Tibial artery (tissue), 4 donors: ENCODE measurements at regions not wholly inside any gene's neighbourhood (a gene's known extent, or its start where the extent isn't known, plus 50 kb on each side); places are given as distances from the start of the nearest gene placed in this dataset.

Source experiments
- DNase-seq, 2 donors: peaks; one replicate each; pipeline ENCODE4 v3.0.0-alpha.2; 2019
- H3K27ac ChIP-seq, 2 donors: fragments of 200-600 bp; sonication (generic) in 1 of 2; 1 replicate in 1 of 2; 2 replicates in 1 of 2; pipeline ENCODE4 v1.5.1; 2018 to 2019; ENCODE audit warnings: mild to moderate bottlenecking in 1 of 2
- H3K27me3 ChIP-seq, 2 donors: fragments of 200-600 bp; sonication (generic) in 1 of 2; one replicate each; pipeline versions ENCODE4 v1.5.1 to v1.6.0; 2016 to 2019
- H3K36me3 ChIP-seq, 3 donors: fragments of 200-600 bp; sonication (generic) in 2 of 3; one replicate each; pipeline ENCODE4 v1.5.1; 2016 to 2019; ENCODE audit warnings: mild to moderate bottlenecking in 2 of 3
- H3K4me1 ChIP-seq, 4 donors: fragments of 200-600 bp; sonication (generic) in 2 of 4; 1 replicate in 3 of 4; 2 replicates in 1 of 4; pipeline ENCODE4 v1.5.1; 2016 to 2019
- H3K4me3 ChIP-seq, 2 donors: fragments of 200-600 bp; sonication (generic) in 1 of 2; 1 replicate in 1 of 2; 2 replicates in 1 of 2; pipeline ENCODE4 v1.5.1; 2018 to 2019; ENCODE audit warnings: mild to moderate bottlenecking in 2 of 2
- H3K9me3 ChIP-seq, 3 donors: fragments of 200-600 bp; sonication (generic) in 1 of 3; one replicate each; pipeline ENCODE4 v1.5.1; 2016 to 2019
- intact Hi-C: fragments of 100-400 bp; cut with DNase I; formaldehyde crosslinking; loops from one replicate; pipeline ENCODE4 v1.15.0; 2023; ENCODE audit warnings: low total_unique reads
- TF ChIP-seq, protein P1 (sequence below), 2 experiments: fragments of 200-600 bp in 1 of 2; fragments of 450-650 bp in 1 of 2; IDR thresholded peaks; one replicate each; pipeline ENCODE4 v1.5.1; 2017 to 2019; ENCODE audit warnings: antibody characterized with exemption in 2 of 2, mild to moderate bottlenecking in 1 of 2, moderate library complexity in 1 of 2

DNA sequence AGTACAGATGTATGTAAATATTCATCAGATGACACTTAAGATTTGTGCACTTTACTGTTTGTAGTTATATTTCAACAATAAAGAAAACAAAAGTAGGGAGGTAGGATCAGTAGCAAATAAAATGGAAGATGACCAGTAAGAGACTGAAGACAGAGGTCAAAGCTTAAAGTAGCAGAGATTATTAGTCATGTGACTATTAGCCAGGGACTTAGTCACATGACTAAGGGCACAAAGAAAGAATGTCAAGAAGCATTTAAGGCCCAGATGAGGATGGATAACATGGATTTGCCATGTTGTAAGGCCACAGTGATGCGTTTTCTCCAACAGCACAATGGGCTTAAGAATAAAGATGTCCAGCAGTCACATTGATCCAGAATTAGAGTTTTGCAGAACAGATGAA lies 479.6 kb downstream of the BCOR start:
- Histone ChIP-seq H3K27me3 (no peaks in the 10 kb centered on the region), H3K4me3 (no peak overlapping the region), H3K4me1 (peaks cover 0 to 17% (median 14%) of the 10 kb centered on the region in 4 donors), H3K27ac (no peak overlapping the region), H3K36me3 (no peaks in the 10 kb centered on the region), H3K9me3 (no peaks in the 10 kb centered on the region)
- TF ChIP-seq, protein P1, sequence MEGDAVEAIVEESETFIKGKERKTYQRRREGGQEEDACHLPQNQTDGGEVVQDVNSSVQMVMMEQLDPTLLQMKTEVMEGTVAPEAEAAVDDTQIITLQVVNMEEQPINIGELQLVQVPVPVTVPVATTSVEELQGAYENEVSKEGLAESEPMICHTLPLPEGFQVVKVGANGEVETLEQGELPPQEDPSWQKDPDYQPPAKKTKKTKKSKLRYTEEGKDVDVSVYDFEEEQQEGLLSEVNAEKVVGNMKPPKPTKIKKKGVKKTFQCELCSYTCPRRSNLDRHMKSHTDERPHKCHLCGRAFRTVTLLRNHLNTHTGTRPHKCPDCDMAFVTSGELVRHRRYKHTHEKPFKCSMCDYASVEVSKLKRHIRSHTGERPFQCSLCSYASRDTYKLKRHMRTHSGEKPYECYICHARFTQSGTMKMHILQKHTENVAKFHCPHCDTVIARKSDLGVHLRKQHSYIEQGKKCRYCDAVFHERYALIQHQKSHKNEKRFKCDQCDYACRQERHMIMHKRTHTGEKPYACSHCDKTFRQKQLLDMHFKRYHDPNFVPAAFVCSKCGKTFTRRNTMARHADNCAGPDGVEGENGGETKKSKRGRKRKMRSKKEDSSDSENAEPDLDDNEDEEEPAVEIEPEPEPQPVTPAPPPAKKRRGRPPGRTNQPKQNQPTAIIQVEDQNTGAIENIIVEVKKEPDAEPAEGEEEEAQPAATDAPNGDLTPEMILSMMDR (IDR thresholded peaks at IDR 0.05) = no peak
- no peak for DNase-seq
- intact Hi-C loops = no loop called here

DNA sequence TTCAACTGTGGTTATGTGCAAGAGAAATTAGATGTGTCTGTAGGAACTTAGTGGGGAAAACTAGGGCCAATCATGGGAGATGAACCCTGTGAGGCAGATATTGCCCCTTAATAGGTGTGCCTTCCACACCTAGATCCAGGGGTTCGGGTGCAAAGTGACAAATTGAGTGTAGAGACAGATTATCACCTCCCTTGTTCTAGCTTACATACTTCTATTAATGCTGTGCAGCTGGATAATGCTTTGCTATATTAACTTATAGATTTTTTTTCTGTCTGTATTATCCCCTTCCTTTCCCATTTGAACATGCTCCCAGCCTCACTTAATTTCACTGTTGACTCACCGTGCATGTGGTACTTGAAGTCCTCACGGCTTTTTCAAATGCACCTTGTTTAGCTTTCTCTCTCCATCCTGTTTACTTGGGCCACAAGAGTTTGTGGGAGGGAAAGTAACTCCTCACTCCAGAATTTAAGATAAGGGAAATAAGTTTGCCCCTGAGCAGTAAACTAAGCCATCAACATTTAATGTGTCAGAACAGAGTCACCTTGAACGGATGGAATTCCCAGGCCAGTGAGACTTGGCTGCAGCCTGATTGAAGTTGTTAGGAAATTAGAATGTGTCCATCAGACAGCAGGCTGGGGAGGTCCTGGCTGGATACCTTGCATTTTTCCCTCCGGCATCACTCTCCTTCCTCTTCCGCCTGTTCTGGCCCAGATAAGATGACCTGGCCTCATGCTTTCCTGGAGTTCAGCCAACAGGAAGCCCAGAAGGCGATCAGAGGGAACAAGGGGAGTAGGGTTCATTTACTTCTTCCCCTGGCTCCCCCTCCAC lies 478.4 kb downstream of the BCOR start:
- no peak for DNase-seq
- Histone ChIP-seq H3K27ac (no peak overlapping the region), H3K36me3 (no peaks in the 10 kb centered on the region), H3K9me3 (peaks cover 0 to 8% (median 0%) of the 10 kb centered on the region in 3 donors), H3K4me1 (peaks cover 0 to 5% (median 3%) of the 10 kb centered on the region in 4 donors), H3K27me3 (no peaks in the 10 kb centered on the region), H3K4me3 (no peak overlapping the region)
- TF ChIP-seq, protein P1 (IDR thresholded peaks at IDR 0.05) = no peak
- intact Hi-C loops = no loop called here

DNA sequence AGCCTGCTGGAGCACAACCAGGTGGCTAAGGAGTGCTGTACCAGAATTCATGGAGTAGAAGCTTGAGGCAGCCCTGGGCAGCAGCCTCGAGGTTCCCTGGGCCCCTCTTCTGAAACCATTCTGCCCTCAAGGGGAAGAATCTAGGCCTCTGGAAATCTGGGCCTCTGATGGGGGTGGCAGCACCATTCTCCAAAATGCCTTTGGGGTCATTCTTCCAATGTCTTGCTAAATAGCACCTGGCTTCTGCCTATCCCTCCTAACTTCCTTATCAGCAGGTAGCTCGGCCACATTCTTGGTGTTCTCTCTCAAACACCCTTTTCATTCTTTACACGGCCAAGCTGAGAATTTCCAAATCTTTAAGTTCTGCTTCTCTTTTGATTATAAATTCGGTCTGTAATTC lies 473.6 kb downstream of the BCOR start:
- Histone ChIP-seq H3K9me3 (peaks cover 0 to 8% (median 0%) of the 10 kb centered on the region in 3 donors), H3K36me3 (no peaks in the 10 kb centered on the region), H3K27me3 (no peaks in the 10 kb centered on the region), H3K4me1 (no peaks in the 10 kb centered on the region), H3K4me3 (no peak overlapping the region), H3K27ac (no peak overlapping the region)
- intact Hi-C loops = no loop called here
- TF ChIP-seq, protein P1 (IDR thresholded peaks at IDR 0.05) = no peak
- DNase-seq = no peak

DNA sequence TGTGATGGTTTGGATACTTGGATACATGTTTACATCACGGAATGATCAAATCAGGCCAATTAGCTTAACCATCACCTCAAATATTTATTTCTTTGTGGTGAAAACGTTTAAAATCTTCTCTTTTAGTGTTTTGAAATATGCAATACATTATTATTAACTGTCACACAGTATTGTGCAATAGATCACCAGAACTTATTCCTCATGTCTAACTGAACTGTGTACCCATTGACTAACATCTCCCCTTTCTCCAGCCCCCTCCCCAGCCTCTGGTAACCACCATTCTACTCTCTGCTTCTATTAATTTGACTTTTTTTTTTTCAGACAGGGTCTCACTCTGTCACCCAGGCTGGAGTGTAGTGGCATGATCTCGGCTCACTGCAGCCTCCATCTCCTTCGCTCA lies 471.9 kb downstream of the BCOR start:
- intact Hi-C loops = no loop called here
- no peaks in the 10 kb centered on the region for H3K4me1 ChIP-seq
- H3K27me3 ChIP-seq = no peaks in the 10 kb centered on the region
- peaks cover 0 to 8% (median 0%) of the 10 kb centered on the region in 3 donors for H3K9me3 ChIP-seq
- TF ChIP-seq, protein P1 (IDR thresholded peaks at IDR 0.05) = no peak
- H3K27ac ChIP-seq = no peak overlapping the region
- H3K4me3 ChIP-seq = no peak overlapping the region
- no peak for DNase-seq
- H3K36me3 ChIP-seq = no peaks in the 10 kb centered on the region

DNA sequence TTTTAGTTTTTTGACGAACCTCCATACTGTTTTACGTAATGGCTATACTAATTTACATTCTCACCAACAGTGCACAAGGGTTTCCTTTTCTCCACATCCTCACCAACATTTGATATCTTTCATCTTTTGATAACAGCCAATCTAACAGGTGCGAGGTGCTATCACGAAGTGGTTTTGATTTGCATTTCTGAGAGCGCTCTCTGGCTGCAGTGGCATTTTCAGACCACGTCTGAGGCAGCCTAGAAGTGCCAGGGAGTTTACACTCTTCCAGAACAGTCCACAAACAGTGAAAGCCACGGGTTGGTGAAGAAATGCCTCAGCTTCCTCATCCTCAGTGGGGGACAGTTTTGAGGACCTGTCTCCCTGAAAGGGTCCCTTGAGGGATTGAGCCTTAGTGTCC lies 471.0 kb downstream of the BCOR start:
- H3K27ac ChIP-seq = no peak overlapping the region
- intact Hi-C loops = no loop called here
- DNase-seq = no peak
- H3K36me3 ChIP-seq = no peaks in the 10 kb centered on the region
- H3K4me3 ChIP-seq = no peak overlapping the region
- no peaks in the 10 kb centered on the region for H3K4me1 ChIP-seq
- peaks cover 0 to 8% (median 0%) of the 10 kb centered on the region in 3 donors for H3K9me3 ChIP-seq
- TF ChIP-seq, protein P1 (IDR thresholded peaks at IDR 0.05) = no peak
- no peaks in the 10 kb centered on the region for H3K27me3 ChIP-seq
